Body of pancreas (tissue), 4 donors: ENCODE measurements at regions not wholly inside any gene's neighbourhood (a gene's known extent, or its start where the extent isn't known, plus 50 kb on each side); places are given as distances from the start of the nearest gene placed in this dataset.

ENCODE experiments used
- ATAC-seq: fragments of 150-250 bp; one replicate; pipeline ENCODE4 v1.9.1; 2016
- DNase-seq, 4 donors: peaks; one replicate each; pipeline ENCODE4 v3.0.0-alpha.2; 2019
- H3K27ac ChIP-seq, 4 donors: fragments of 200-600 bp; sonication (generic); 1 replicate in 3 of 4; 2 replicates in 1 of 4; pipeline versions ENCODE4 v1.5.1 to v1.6.1; 2016 to 2019; ENCODE audit warnings: mild to moderate bottlenecking in 1 of 4, mixed read lengths in 1 of 4, moderate library complexity in 1 of 4
- H3K27me3 ChIP-seq, 2 donors: fragments of 200-600 bp; sonication (generic); one replicate each; pipeline ENCODE4 v1.6.0; 2016; ENCODE audit warnings: mild to moderate bottlenecking in 1 of 2
- H3K36me3 ChIP-seq, 2 donors: fragments of 200-600 bp; sonication (generic); replicated peaks in 1 of 2; 2 replicates each; pipeline ENCODE4 v1.5.1; 2016; ENCODE audit warnings: low read depth in 2 of 2; ENCODE audit not compliant: insufficient read depth in 1 of 2
- H3K4me1 ChIP-seq: fragments of 200-600 bp; sonication (generic); one replicate; pipeline ENCODE4 v1.6.0; 2016
- H3K4me3 ChIP-seq, 2 donors: fragments of 200-600 bp; sonication (generic); 1 replicate in 1 of 2; 2 replicates in 1 of 2; pipeline ENCODE4 v1.5.1; 2016 to 2019
- H3K9me3 ChIP-seq, 3 donors: fragments of 200-600 bp; sonication (generic); 1 replicate in 2 of 3; 2 replicates in 1 of 3; pipeline ENCODE4 v1.5.1; 2016
- CTCF ChIP-seq, 7 experiments: fragments of 450-650 bp in 4 of 7; fragments of 200-600 bp in 3 of 7; sonication (generic) in 3 of 7; IDR thresholded peaks; one replicate each; pipeline ENCODE4 v1.5.1; 2016 to 2019; ENCODE audit warnings: antibody characterized with exemption in 7 of 7
- POLR2A ChIP-seq, 3 donors: fragments of 450-650 bp; IDR thresholded peaks; one replicate each; pipeline ENCODE4 v1.6.1; 2016; ENCODE audit warnings: antibody characterized with exemption in 3 of 3, mild to moderate bottlenecking in 2 of 3
- WGBS, 2 donors: methylation state at CpG; one replicate each; pipeline ENCODE4 v1.1.5; 2017; 5-methylcytosine and 5-hydroxymethylcytosine counted together
- intact Hi-C: fragments of 100-400 bp; cut with DNase I; formaldehyde crosslinking; loops from one replicate; pipeline ENCODE4 v1.15.1; 2023

GRCh38 chr16:73916829-73917594 lies 379.6 kb upstream of the PSMD7 start:
- ATAC-seq: no peak
- WGBS, 2 donors: 47% methylated on average over 10 of the region's 10 CpGs

GRCh38 chr16:73915935-73916334 lies 380.7 kb upstream of the PSMD7 start:
- no peak for ATAC-seq
- H3K27me3 ChIP-seq: peaks cover 0 to 5% of the 10 kb centered on the region in 2 donors

More at GRCh38 chr16:73916829-73917594, 379.6 kb upstream of the PSMD7 start:
- intact Hi-C loops: no loop called here
- no peak overlapping the region for H3K27ac ChIP-seq
- no peaks in the 10 kb centered on the region for H3K9me3 ChIP-seq
- no peaks in the 10 kb centered on the region for H3K4me1 ChIP-seq
- peaks cover 0 to 5% of the 10 kb centered on the region in 2 donors for H3K27me3 ChIP-seq
- TF ChIP-seq CTCF (IDR thresholded peaks at IDR 0.05) (no peak), POLR2A (IDR thresholded peaks at IDR 0.05) (no peak)
- no peak for DNase-seq
- H3K36me3 ChIP-seq: no peaks in the 10 kb centered on the region
- no peak overlapping the region for H3K4me3 ChIP-seq

GRCh38 chr16:73915140-73915539 lies 381.5 kb upstream of the PSMD7 start:
- Histone ChIP-seq H3K27ac (no peak overlapping the region), H3K36me3 (no peaks in the 10 kb centered on the region), H3K27me3 (peaks cover 0 to 5% of the 10 kb centered on the region in 2 donors), H3K4me3 (no peak overlapping the region), H3K9me3 (no peaks in the 10 kb centered on the region), H3K4me1 (no peaks in the 10 kb centered on the region)
- no peak for TF ChIP-seq CTCF (IDR thresholded peaks at IDR 0.05)
- no peak for TF ChIP-seq POLR2A (IDR thresholded peaks at IDR 0.05)
- intact Hi-C loops: no loop called here
- 29 to 36% methylated on average over 5 of the region's 5 CpGs for WGBS, 2 donors
- no peak for ATAC-seq
- DNase-seq: no peak

More at GRCh38 chr16:73915935-73916334, 380.7 kb upstream of the PSMD7 start:
- intact Hi-C loops: no loop called here
- Histone ChIP-seq H3K9me3 (no peaks in the 10 kb centered on the region), H3K36me3 (no peaks in the 10 kb centered on the region), H3K4me3 (no peak overlapping the region), H3K27ac (no peak overlapping the region), H3K4me1 (no peaks in the 10 kb centered on the region)
- 47 to 61% methylated on average over 4 of the region's 4 CpGs for WGBS, 2 donors
- TF ChIP-seq POLR2A (IDR thresholded peaks at IDR 0.05) (no peak), CTCF (IDR thresholded peaks at IDR 0.05) (no peak)
- DNase-seq: no peak

GRCh38 chr16:73912850-73913249 lies 383.8 kb upstream of the PSMD7 start:
- ATAC-seq (no peak), DNase-seq (no peak)
- intact Hi-C loops: no loop called here
- 76 to 100% methylated on average over 1 of the region's 1 CpG for WGBS, 2 donors
- Histone ChIP-seq H3K9me3 (no peaks in the 10 kb centered on the region), H3K4me3 (no peak overlapping the region), H3K27ac (no peak overlapping the region), H3K36me3 (no peaks in the 10 kb centered on the region), H3K27me3 (peaks cover 0 to under 1% of the 10 kb centered on the region in 2 donors), H3K4me1 (no peaks in the 10 kb centered on the region)
- TF ChIP-seq CTCF (IDR thresholded peaks at IDR 0.05) (no peak), POLR2A (IDR thresholded peaks at IDR 0.05) (no peak)

- H3K9me3 ChIP-seq: no peaks in the 10 kb centered on the region
- H3K4me3 ChIP-seq: no peak overlapping the region
- H3K27me3 ChIP-seq: no peaks in the 10 kb centered on the region
- WGBS, 2 donors: 52 to 64% methylated on average over 3 of the region's 3 CpGs
- H3K27ac ChIP-seq: no peak overlapping the region
- no peak for TF ChIP-seq CTCF (IDR thresholded peaks at IDR 0.05)
- no peak for TF ChIP-seq POLR2A (IDR thresholded peaks at IDR 0.05)
- no peaks in the 10 kb centered on the region for H3K4me1 ChIP-seq
- H3K36me3 ChIP-seq: no peaks in the 10 kb centered on the region
- DNase-seq: no peak
- intact Hi-C loops: no loop called here
- no peak for ATAC-seq
Observed at GRCh38 chr16:73912281-73912680, 384.3 kb upstream of the PSMD7 start.
